OCI-LY3 (cell line): ENCODE measurements at regions not wholly inside any gene's neighbourhood (a gene's known extent, or its start where the extent isn't known, plus 50 kb on each side); places are given as distances from the start of the nearest gene placed in this dataset.

Source experiments
- EZH2phosphoT487 ChIP-seq: fragments of 200-600 bp; shearing (Covaris generic); IDR thresholded peaks from 2 replicates; pipeline ENCODE4 v1.6.1; 2018; ENCODE audit warnings: antibody characterized with exemption, mixed run types, low read depth
- TF ChIP-seq, protein P1 (sequence below): fragments of 200-600, 300-600 bp; sonication (generic); IDR thresholded peaks from 2 replicates; pipeline ENCODE4 v1.5.1; 2014; ENCODE audit warnings: antibody characterized with exemption, low read length, low read depth

DNA sequence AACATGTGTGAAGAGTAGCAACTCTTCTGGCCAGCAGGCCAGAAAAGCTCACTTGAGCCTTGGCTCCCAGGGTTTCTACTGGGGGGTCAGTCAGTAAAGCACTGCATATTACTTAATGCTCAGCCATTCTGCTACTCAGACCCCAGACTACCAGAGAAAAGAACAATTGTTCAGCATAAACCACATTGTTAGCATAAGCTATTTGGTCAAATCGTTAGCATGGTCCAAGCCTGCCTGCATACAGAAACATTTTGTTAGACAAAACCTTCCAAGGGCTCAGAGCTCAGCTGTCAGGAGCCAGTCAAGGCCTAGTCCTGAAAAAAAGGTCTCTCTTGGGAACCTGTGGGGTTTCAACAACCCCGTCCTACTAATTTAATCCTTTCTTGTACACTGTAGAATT lies 449.3 kb downstream of the PRR16 start:
- TF ChIP-seq, protein P1, sequence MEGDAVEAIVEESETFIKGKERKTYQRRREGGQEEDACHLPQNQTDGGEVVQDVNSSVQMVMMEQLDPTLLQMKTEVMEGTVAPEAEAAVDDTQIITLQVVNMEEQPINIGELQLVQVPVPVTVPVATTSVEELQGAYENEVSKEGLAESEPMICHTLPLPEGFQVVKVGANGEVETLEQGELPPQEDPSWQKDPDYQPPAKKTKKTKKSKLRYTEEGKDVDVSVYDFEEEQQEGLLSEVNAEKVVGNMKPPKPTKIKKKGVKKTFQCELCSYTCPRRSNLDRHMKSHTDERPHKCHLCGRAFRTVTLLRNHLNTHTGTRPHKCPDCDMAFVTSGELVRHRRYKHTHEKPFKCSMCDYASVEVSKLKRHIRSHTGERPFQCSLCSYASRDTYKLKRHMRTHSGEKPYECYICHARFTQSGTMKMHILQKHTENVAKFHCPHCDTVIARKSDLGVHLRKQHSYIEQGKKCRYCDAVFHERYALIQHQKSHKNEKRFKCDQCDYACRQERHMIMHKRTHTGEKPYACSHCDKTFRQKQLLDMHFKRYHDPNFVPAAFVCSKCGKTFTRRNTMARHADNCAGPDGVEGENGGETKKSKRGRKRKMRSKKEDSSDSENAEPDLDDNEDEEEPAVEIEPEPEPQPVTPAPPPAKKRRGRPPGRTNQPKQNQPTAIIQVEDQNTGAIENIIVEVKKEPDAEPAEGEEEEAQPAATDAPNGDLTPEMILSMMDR = no peak
- TF ChIP-seq EZH2phosphoT487 = no peak
